ENCODE measurements at regions not wholly inside any gene's neighbourhood (a gene's known extent, or its start where the extent isn't known, plus 50 kb on each side); places are given as distances from the start of the nearest gene placed in this dataset.

- H3K27ac ChIP-seq (ENCODE audit: low read length): no peak overlapping the region
- no peaks in the 10 kb centered on the region for H3K9me3 ChIP-seq (ENCODE audit: control insufficient read depth, low read depth, low read length)
- DNase-seq: no peak
- 77% methylated on average over 2 of the region's 4 CpGs for whole genome bisulfite sequencing (ENCODE audit: insufficient coverage, low lambda C conversion rate)
- H3K4me3 ChIP-seq (ENCODE audit: low read length): no peak overlapping the region
- no peaks in the 10 kb centered on the region for H3K27me3 ChIP-seq (ENCODE audit: control insufficient read depth, insufficient read depth, low read length)
- H3K4me1 ChIP-seq (ENCODE audit: control insufficient read depth, insufficient read depth, low read length): no peaks in the 10 kb centered on the region
- H3K36me3 ChIP-seq (ENCODE audit: control insufficient read depth, insufficient read depth, low read length): no peaks in the 10 kb centered on the region
Observed at GRCh38 chr7:110253093-110253492, 837.8 kb upstream of the LRRN3 start.

GRCh38 chr7:110257673-110258072, 833.3 kb upstream of the LRRN3 start:
- Histone ChIP-seq H3K4me3 (ENCODE audit: low read length) (no peak overlapping the region), H3K36me3 (ENCODE audit: control insufficient read depth, insufficient read depth, low read length) (no peaks in the 10 kb centered on the region), H3K27ac (ENCODE audit: low read length) (no peak overlapping the region), H3K27me3 (ENCODE audit: control insufficient read depth, insufficient read depth, low read length) (no peaks in the 10 kb centered on the region), H3K9me3 (ENCODE audit: control insufficient read depth, low read depth, low read length) (no peaks in the 10 kb centered on the region), H3K4me1 (ENCODE audit: control insufficient read depth, insufficient read depth, low read length) (no peaks in the 10 kb centered on the region)
- WGBS (ENCODE audit: insufficient coverage, low lambda C conversion rate): 100% methylated on average over 3 of the region's 3 CpGs
- DNase-seq: no peak

- H3K36me3 ChIP-seq (ENCODE audit: control insufficient read depth, insufficient read depth, low read length): no peaks in the 10 kb centered on the region
- H3K27ac ChIP-seq (ENCODE audit: low read length): no peak overlapping the region
- no peak for DNase-seq
- H3K4me1 ChIP-seq (ENCODE audit: control insufficient read depth, insufficient read depth, low read length): no peaks in the 10 kb centered on the region
- no peak overlapping the region for H3K4me3 ChIP-seq (ENCODE audit: low read length)
- no peaks in the 10 kb centered on the region for H3K27me3 ChIP-seq (ENCODE audit: control insufficient read depth, insufficient read depth, low read length)
- H3K9me3 ChIP-seq (ENCODE audit: control insufficient read depth, low read depth, low read length): no peaks in the 10 kb centered on the region
- WGBS (ENCODE audit: insufficient coverage, low lambda C conversion rate): 100% methylated on average over 1 of the region's 2 CpGs
Observed at GRCh38 chr7:110262251-110262650, 828.7 kb upstream of the LRRN3 start.

GRCh38 chr7:110264288-110264687, 826.6 kb upstream of the LRRN3 start:
- Histone ChIP-seq H3K27me3 (ENCODE audit: control insufficient read depth, insufficient read depth, low read length) (no peaks in the 10 kb centered on the region), H3K27ac (ENCODE audit: low read length) (no peak overlapping the region), H3K4me3 (ENCODE audit: low read length) (no peak overlapping the region), H3K4me1 (ENCODE audit: control insufficient read depth, insufficient read depth, low read length) (no peaks in the 10 kb centered on the region), H3K9me3 (ENCODE audit: control insufficient read depth, low read depth, low read length) (no peaks in the 10 kb centered on the region), H3K36me3 (ENCODE audit: control insufficient read depth, insufficient read depth, low read length) (no peaks in the 10 kb centered on the region)
- whole genome bisulfite sequencing (ENCODE audit: insufficient coverage, low lambda C conversion rate): no CpG with 5 or more reads among the region's 5 CpGs
- no peak for DNase-seq

- WGBS (ENCODE audit: insufficient coverage, low lambda C conversion rate): 20% methylated on average over 1 of the region's 4 CpGs
- Histone ChIP-seq H3K27me3 (ENCODE audit: control insufficient read depth, insufficient read depth, low read length) (no peaks in the 10 kb centered on the region), H3K9me3 (ENCODE audit: control insufficient read depth, low read depth, low read length) (no peaks in the 10 kb centered on the region), H3K27ac (ENCODE audit: low read length) (no peak overlapping the region), H3K36me3 (ENCODE audit: control insufficient read depth, insufficient read depth, low read length) (no peaks in the 10 kb centered on the region), H3K4me1 (ENCODE audit: control insufficient read depth, insufficient read depth, low read length) (no peaks in the 10 kb centered on the region), H3K4me3 (ENCODE audit: low read length) (no peak overlapping the region)
- no peak for DNase-seq
Observed at GRCh38 chr7:110281362-110281761, 809.6 kb upstream of the LRRN3 start.

- peak in 1 of 2 donors; percentile 33 for DNase-seq
- Histone ChIP-seq H3K36me3 (ENCODE audit: control insufficient read depth, insufficient read depth, low read length) (no peaks in the 10 kb centered on the region), H3K27me3 (ENCODE audit: control insufficient read depth, insufficient read depth, low read length) (no peaks in the 10 kb centered on the region), H3K4me3 (ENCODE audit: low read length) (no peak overlapping the region), H3K27ac (ENCODE audit: low read length) (no peak overlapping the region), H3K9me3 (ENCODE audit: control insufficient read depth, low read depth, low read length) (no peaks in the 10 kb centered on the region), H3K4me1 (ENCODE audit: control insufficient read depth, insufficient read depth, low read length) (no peaks in the 10 kb centered on the region)
- WGBS (ENCODE audit: insufficient coverage, low lambda C conversion rate): 10% methylated on average over 2 of the region's 2 CpGs
Observed at GRCh38 chr7:110283056-110283455, 807.9 kb upstream of the LRRN3 start.

- H3K27ac ChIP-seq (ENCODE audit: low read length): no peak overlapping the region
- H3K9me3 ChIP-seq (ENCODE audit: control insufficient read depth, low read depth, low read length): no peaks in the 10 kb centered on the region
- DNase-seq: no peak
- 80% methylated on average over 1 of the region's 2 CpGs for WGBS (ENCODE audit: insufficient coverage, low lambda C conversion rate)
- no peak overlapping the region for H3K4me3 ChIP-seq (ENCODE audit: low read length)
- no peaks in the 10 kb centered on the region for H3K36me3 ChIP-seq (ENCODE audit: control insufficient read depth, insufficient read depth, low read length)
- H3K4me1 ChIP-seq (ENCODE audit: control insufficient read depth, insufficient read depth, low read length): no peaks in the 10 kb centered on the region
- no peaks in the 10 kb centered on the region for H3K27me3 ChIP-seq (ENCODE audit: control insufficient read depth, insufficient read depth, low read length)
Observed at GRCh38 chr7:110291430-110291829, 799.5 kb upstream of the LRRN3 start.

- DNase-seq: no peak
- H3K9me3 ChIP-seq (ENCODE audit: control insufficient read depth, low read depth, low read length): no peaks in the 10 kb centered on the region
- WGBS (ENCODE audit: insufficient coverage, low lambda C conversion rate): 88% methylated on average over 1 of the region's 1 CpG
- H3K36me3 ChIP-seq (ENCODE audit: control insufficient read depth, insufficient read depth, low read length): no peaks in the 10 kb centered on the region
- H3K27ac ChIP-seq (ENCODE audit: low read length): no peak overlapping the region
- H3K27me3 ChIP-seq (ENCODE audit: control insufficient read depth, insufficient read depth, low read length): no peaks in the 10 kb centered on the region
- H3K4me1 ChIP-seq (ENCODE audit: control insufficient read depth, insufficient read depth, low read length): no peaks in the 10 kb centered on the region
- no peak overlapping the region for H3K4me3 ChIP-seq (ENCODE audit: low read length)
Observed at GRCh38 chr7:110296321-110296720, 794.6 kb upstream of the LRRN3 start.

GRCh38 chr7:110307776-110308175, 783.2 kb upstream of the LRRN3 start:
- Histone ChIP-seq H3K4me1 (ENCODE audit: control insufficient read depth, insufficient read depth, low read length) (no peaks in the 10 kb centered on the region), H3K9me3 (ENCODE audit: control insufficient read depth, low read depth, low read length) (no peaks in the 10 kb centered on the region), H3K27ac (ENCODE audit: low read length) (no peak overlapping the region), H3K4me3 (ENCODE audit: low read length) (no peak overlapping the region), H3K27me3 (ENCODE audit: control insufficient read depth, insufficient read depth, low read length) (no peaks in the 10 kb centered on the region), H3K36me3 (ENCODE audit: control insufficient read depth, insufficient read depth, low read length) (no peaks in the 10 kb centered on the region)
- no CpG with 5 or more reads among the region's 1 CpG for WGBS (ENCODE audit: insufficient coverage, low lambda C conversion rate)
- no peak for DNase-seq

GRCh38 chr7:110308791-110309190, 782.1 kb upstream of the LRRN3 start:
- Histone ChIP-seq H3K27me3 (ENCODE audit: control insufficient read depth, insufficient read depth, low read length) (no peaks in the 10 kb centered on the region), H3K36me3 (ENCODE audit: control insufficient read depth, insufficient read depth, low read length) (no peaks in the 10 kb centered on the region), H3K4me3 (ENCODE audit: low read length) (no peak overlapping the region), H3K27ac (ENCODE audit: low read length) (no peak overlapping the region), H3K4me1 (ENCODE audit: control insufficient read depth, insufficient read depth, low read length) (no peaks in the 10 kb centered on the region), H3K9me3 (ENCODE audit: control insufficient read depth, low read depth, low read length) (no peaks in the 10 kb centered on the region)
- no peak for DNase-seq
- WGBS (ENCODE audit: insufficient coverage, low lambda C conversion rate): no CpG with 5 or more reads among the region's 5 CpGs

- Histone ChIP-seq H3K27me3 (ENCODE audit: control insufficient read depth, insufficient read depth, low read length) (no peaks in the 10 kb centered on the region), H3K4me3 (ENCODE audit: low read length) (no peak overlapping the region), H3K36me3 (ENCODE audit: control insufficient read depth, insufficient read depth, low read length) (no peaks in the 10 kb centered on the region), H3K27ac (ENCODE audit: low read length) (no peak overlapping the region), H3K9me3 (ENCODE audit: control insufficient read depth, low read depth, low read length) (no peaks in the 10 kb centered on the region), H3K4me1 (ENCODE audit: control insufficient read depth, insufficient read depth, low read length) (no peaks in the 10 kb centered on the region)
- DNase-seq: no peak
Observed at GRCh38 chr7:110309941-110310340, 781.0 kb upstream of the LRRN3 start.
